ENCODE measurements at regions not wholly inside any gene's neighbourhood (a gene's known extent, or its start where the extent isn't known, plus 50 kb on each side); places are given as distances from the start of the nearest gene placed in this dataset.
A peak's percentile ranks its signal among the peaks of the same experiment; 100 is the strongest.

- Histone ChIP-seq H3K4me3 (no peak overlapping the region), H3K36me3 (no peaks in the 10 kb centered on the region), H3K27me3 (no peaks in the 10 kb centered on the region), H3K27ac (no peak overlapping the region), H3K4me1 (peaks cover 0 to 14% of the 10 kb centered on the region in 2 donors), H3K9me3 (no peaks in the 10 kb centered on the region)
- TF ChIP-seq, protein P1, sequence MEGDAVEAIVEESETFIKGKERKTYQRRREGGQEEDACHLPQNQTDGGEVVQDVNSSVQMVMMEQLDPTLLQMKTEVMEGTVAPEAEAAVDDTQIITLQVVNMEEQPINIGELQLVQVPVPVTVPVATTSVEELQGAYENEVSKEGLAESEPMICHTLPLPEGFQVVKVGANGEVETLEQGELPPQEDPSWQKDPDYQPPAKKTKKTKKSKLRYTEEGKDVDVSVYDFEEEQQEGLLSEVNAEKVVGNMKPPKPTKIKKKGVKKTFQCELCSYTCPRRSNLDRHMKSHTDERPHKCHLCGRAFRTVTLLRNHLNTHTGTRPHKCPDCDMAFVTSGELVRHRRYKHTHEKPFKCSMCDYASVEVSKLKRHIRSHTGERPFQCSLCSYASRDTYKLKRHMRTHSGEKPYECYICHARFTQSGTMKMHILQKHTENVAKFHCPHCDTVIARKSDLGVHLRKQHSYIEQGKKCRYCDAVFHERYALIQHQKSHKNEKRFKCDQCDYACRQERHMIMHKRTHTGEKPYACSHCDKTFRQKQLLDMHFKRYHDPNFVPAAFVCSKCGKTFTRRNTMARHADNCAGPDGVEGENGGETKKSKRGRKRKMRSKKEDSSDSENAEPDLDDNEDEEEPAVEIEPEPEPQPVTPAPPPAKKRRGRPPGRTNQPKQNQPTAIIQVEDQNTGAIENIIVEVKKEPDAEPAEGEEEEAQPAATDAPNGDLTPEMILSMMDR (IDR thresholded peaks at IDR 0.05): no peak
- DNase-seq (ENCODE audit: low spot score): peak; percentile 38
Observed at GRCh38 chr5:135236228-135236907, 162.7 kb downstream of the MACROH2A1 start.

DNA sequence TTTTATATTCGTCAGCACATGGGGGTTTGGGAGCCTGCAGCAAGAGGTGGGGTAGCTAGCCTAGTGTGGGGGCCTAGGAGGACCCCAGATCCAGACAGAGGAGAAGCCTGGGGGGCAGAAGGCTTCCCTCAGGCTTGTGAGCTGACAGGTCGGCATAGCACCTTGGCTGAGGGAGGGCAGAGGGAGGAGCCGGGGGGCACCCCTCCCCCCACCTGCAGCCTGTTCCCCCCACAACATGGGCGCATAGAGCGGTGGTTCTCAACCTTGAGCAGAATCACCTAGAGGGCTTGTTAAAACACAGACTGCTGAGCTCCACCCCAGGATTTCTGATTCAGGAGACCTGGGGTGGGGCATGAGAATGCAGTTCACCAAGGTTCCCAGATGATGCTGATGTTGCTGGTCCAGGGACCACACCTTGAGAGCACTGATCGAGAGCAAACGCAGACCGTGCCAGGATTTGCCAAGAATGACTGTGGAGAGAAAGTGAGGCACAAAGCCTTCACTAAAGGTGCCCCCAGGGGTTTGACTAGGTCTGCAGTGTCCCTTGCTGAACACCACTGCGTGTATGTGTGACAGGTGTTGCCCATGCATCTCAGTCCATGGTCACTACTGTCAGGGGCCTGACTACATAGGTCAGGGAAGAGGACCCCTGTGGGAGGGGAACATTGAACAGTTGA lies 163.3 kb downstream of the MACROH2A1 start:
- Histone ChIP-seq H3K4me1 (peaks cover 0 to 16% of the 10 kb centered on the region in 2 donors), H3K27ac (no peak overlapping the region), H3K9me3 (no peaks in the 10 kb centered on the region), H3K27me3 (no peaks in the 10 kb centered on the region), H3K36me3 (no peaks in the 10 kb centered on the region), H3K4me3 (no peak overlapping the region)
- no peak for DNase-seq (ENCODE audit: low spot score)
- TF ChIP-seq, protein P1 (IDR thresholded peaks at IDR 0.05): no peak

- TF ChIP-seq, protein P1 (IDR thresholded peaks at IDR 0.05): no peak
- no peaks in the 10 kb centered on the region for H3K27me3 ChIP-seq
- no peak overlapping the region for H3K27ac ChIP-seq
- DNase-seq (ENCODE audit: low spot score): no peak
- no peaks in the 10 kb centered on the region for H3K36me3 ChIP-seq
- H3K9me3 ChIP-seq: no peaks in the 10 kb centered on the region
- H3K4me1 ChIP-seq: peaks cover 0 to 23% of the 10 kb centered on the region in 2 donors
- no peak overlapping the region for H3K4me3 ChIP-seq
Observed at GRCh38 chr5:135234666-135235401, 164.2 kb downstream of the MACROH2A1 start.

- Histone ChIP-seq H3K4me3 (no peak overlapping the region), H3K36me3 (no peaks in the 10 kb centered on the region), H3K4me1 (peaks cover 0 to 18% of the 10 kb centered on the region in 2 donors), H3K27ac (no peak overlapping the region), H3K9me3 (no peaks in the 10 kb centered on the region), H3K27me3 (no peaks in the 10 kb centered on the region)
- TF ChIP-seq, protein P1 (IDR thresholded peaks at IDR 0.05): no peak
- no peak for DNase-seq (ENCODE audit: low spot score)
Observed at GRCh38 chr5:135234242-135234641, 164.8 kb downstream of the MACROH2A1 start.

DNA sequence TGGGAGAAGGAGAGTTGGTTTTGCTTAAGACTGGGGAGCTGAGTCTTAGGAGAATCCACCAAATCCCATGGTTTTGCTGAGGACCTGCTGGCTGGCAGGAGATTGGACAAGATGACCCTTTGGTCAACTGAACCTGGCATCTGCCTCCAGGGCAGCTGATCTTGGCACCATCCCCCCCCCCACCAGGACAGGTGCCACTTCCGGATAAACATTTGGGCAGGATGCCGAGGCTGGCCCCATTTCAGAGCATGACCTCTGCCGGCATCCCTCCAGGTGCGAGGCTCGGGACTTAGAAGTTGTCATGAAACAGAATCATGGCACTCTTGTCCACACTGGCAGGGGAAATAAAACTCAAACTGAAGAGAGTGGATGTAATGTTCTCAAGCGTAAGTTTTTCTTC lies 165.6 kb downstream of the MACROH2A1 start:
- DNase-seq (ENCODE audit: low spot score): no peak
- H3K36me3 ChIP-seq: no peaks in the 10 kb centered on the region
- no peak overlapping the region for H3K4me3 ChIP-seq
- TF ChIP-seq, protein P1 (IDR thresholded peaks at IDR 0.05): no peak
- H3K4me1 ChIP-seq: peaks cover 0 to 16% of the 10 kb centered on the region in 2 donors
- no peaks in the 10 kb centered on the region for H3K27me3 ChIP-seq
- no peaks in the 10 kb centered on the region for H3K9me3 ChIP-seq
- H3K27ac ChIP-seq: no peak overlapping the region

All from right atrium auricular region (tissue), 2 donors.